ENCODE measurements at regions not wholly inside any gene's neighbourhood (a gene's known extent, or its start where the extent isn't known, plus 50 kb on each side); places are given as distances from the start of the nearest gene placed in this dataset.

GRCh38 chr5:159481751-159482150 is 151.5 kb upstream of the IL12B start:
- H3K4me3 ChIP-seq = no peak overlapping the region
- DNase-seq = no peak
- WGBS, 4 donors = 80 to 97% (median 89%) methylated on average over 1 of the region's 1 CpG
- no peaks in the 10 kb centered on the region for H3K4me1 ChIP-seq (replicated peaks in 1 of 2)
- intact Hi-C loops (cut with DNase I) = no loop called here
- H3K36me3 ChIP-seq (replicated peaks in 1 of 2) = no peaks in the 10 kb centered on the region
- no peaks in the 10 kb centered on the region for H3K27me3 ChIP-seq
- no peak for TF ChIP-seq POLR2A (IDR thresholded peaks at IDR 0.05)
- TF ChIP-seq, protein P1, sequence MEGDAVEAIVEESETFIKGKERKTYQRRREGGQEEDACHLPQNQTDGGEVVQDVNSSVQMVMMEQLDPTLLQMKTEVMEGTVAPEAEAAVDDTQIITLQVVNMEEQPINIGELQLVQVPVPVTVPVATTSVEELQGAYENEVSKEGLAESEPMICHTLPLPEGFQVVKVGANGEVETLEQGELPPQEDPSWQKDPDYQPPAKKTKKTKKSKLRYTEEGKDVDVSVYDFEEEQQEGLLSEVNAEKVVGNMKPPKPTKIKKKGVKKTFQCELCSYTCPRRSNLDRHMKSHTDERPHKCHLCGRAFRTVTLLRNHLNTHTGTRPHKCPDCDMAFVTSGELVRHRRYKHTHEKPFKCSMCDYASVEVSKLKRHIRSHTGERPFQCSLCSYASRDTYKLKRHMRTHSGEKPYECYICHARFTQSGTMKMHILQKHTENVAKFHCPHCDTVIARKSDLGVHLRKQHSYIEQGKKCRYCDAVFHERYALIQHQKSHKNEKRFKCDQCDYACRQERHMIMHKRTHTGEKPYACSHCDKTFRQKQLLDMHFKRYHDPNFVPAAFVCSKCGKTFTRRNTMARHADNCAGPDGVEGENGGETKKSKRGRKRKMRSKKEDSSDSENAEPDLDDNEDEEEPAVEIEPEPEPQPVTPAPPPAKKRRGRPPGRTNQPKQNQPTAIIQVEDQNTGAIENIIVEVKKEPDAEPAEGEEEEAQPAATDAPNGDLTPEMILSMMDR (IDR thresholded peaks at IDR 0.05) = no peak
- H3K27ac ChIP-seq = no peak overlapping the region
- no peaks in the 10 kb centered on the region for H3K9me3 ChIP-seq (replicated peaks in 1 of 3)

GRCh38 chr5:159486836-159487235 is 156.5 kb upstream of the IL12B start:
- 83 to 91% (median 85%) methylated on average over 3 of the region's 3 CpGs for WGBS, 4 donors
- Histone ChIP-seq H3K4me1 (replicated peaks in 1 of 2) (no peaks in the 10 kb centered on the region), H3K27ac (no peak overlapping the region), H3K36me3 (replicated peaks in 1 of 2) (no peaks in the 10 kb centered on the region), H3K27me3 (no peaks in the 10 kb centered on the region), H3K9me3 (replicated peaks in 1 of 3) (no peaks in the 10 kb centered on the region), H3K4me3 (no peak overlapping the region)
- no peak for TF ChIP-seq POLR2A (IDR thresholded peaks at IDR 0.05)
- TF ChIP-seq, protein P1 (IDR thresholded peaks at IDR 0.05) = no peak
- intact Hi-C loops (cut with DNase I) = no loop called here
- no peak for DNase-seq

- no peaks in the 10 kb centered on the region for H3K27me3 ChIP-seq
- TF ChIP-seq, protein P1 (IDR thresholded peaks at IDR 0.05) = no peak
- no peak for TF ChIP-seq POLR2A (IDR thresholded peaks at IDR 0.05)
- intact Hi-C loops (cut with DNase I) = no loop called here
- H3K4me3 ChIP-seq = no peak overlapping the region
- H3K27ac ChIP-seq = no peak overlapping the region
- no peak for DNase-seq
- no peaks in the 10 kb centered on the region for H3K4me1 ChIP-seq (replicated peaks in 1 of 2)
- no peaks in the 10 kb centered on the region for H3K36me3 ChIP-seq (replicated peaks in 1 of 2)
- H3K9me3 ChIP-seq (replicated peaks in 1 of 3) = no peaks in the 10 kb centered on the region
- WGBS, 4 donors = 65 to 76% (median 71%) methylated on average over 4 of the region's 4 CpGs
Observed at GRCh38 chr5:159488516-159488915, 158.2 kb upstream of the IL12B start.

DNA sequence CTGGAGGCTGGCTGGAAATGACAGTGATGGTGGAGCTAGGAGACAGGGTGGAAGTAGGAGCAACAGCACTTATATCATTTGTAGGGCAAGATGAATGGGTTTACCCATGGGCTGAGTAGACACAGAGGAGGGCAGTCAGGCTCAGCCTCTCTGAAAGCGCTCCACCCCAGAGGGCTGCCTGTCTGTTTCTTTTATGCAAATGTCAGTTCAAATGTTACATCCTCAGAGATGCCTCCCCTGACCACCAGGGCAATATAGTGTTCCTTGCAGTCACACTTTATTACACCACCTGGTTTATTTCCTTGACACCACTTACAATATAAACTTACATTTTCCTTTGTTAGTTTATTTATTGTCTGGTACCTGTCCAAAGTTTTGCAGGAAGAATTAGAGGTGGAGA is 159.5 kb upstream of the IL12B start:
- no peaks in the 10 kb centered on the region for H3K9me3 ChIP-seq (replicated peaks in 1 of 3)

More for the DNA sequence above, 159.5 kb upstream of the IL12B start:
- no peak for DNase-seq
- Histone ChIP-seq H3K4me3 (no peak overlapping the region), H3K27ac (no peak overlapping the region), H3K36me3 (replicated peaks in 1 of 2) (no peaks in the 10 kb centered on the region), H3K4me1 (replicated peaks in 1 of 2) (no peaks in the 10 kb centered on the region), H3K27me3 (no peaks in the 10 kb centered on the region)
- WGBS, 4 donors = 83 to 100% (median 92%) methylated on average over 1 of the region's 1 CpG
- intact Hi-C loops (cut with DNase I) = no loop called here
- TF ChIP-seq POLR2A (IDR thresholded peaks at IDR 0.05) = no peak
- TF ChIP-seq, protein P1 (IDR thresholded peaks at IDR 0.05) = no peak
